Stimulated activated naive CD4-positive, alpha-beta T cell (primary cell): ENCODE measurements at regions not wholly inside any gene's neighbourhood (a gene's known extent, or its start where the extent isn't known, plus 50 kb on each side); places are given as distances from the start of the nearest gene placed in this dataset.
"Not testable (repeated sequence)": the region's sequence is repeated elsewhere in the genome, so short reads cannot be mapped to it uniquely, and the experiment has no call there.

Experiments used
- DNase-seq, 6 experiments: peaks; one replicate each; lab custom pipeline; 2025; lab: John Stamatoyannopoulos, UW

DNA sequence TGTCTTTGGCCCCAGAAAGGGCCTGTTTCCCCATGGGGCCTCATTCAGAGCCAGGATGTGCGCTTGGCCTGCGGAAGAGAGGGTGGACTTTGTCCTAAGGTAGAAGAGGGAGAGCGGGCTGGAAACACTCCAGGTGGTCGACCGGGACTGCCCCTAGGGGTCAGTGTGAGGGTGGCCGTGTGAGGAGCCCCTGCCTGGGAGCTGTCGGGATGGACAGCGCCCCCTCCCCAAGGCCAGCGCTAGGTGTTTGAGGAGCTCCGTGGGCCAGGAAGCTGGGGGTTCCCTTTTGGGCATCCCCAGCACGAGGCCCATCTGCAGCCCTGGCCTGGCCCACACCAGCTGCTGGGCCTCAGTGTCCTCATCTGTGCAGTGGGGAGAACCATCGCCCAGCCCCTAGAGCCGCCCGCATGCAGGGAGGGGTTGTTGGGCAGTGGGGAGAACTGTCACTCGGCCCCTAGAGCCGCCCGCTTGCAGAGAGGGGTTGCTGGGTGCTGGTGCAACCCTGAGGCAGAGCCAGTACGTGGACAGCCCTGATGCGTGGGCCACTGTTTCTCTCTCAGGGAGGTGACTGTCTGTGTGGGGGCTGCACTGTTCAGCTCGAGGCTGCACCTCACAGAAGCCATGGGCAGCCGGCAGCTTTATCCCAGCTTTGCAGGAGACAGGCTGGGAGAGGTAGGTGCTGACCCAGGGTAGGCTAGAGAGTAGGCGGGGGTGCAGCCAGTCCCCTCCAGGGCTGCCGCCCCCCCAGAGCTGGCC lies 1319.9 kb downstream of the BRD1 start:
- DNase-seq = no peak

DNA sequence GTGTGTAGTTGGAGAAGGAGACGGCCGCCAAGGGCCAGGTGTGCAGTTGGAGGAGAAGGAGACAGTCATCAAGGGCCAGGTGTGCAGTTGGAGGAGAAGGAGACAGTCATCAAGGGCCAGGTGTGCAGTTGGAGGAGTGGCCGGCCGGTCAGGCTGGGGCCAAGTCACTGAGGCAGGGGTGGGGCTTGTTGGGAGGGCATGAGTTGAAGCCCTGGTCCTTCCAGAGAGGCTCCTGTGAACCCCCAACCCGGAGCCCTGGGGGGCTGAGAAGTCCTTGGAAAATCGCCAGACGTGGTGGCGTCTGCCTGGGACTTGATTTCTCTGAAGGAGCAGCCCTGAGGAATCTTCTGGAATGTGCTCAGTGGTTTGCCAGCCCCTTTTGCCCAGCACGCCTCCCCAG lies 1320.5 kb downstream of the BRD1 start:
- DNase-seq = no peak

DNA sequence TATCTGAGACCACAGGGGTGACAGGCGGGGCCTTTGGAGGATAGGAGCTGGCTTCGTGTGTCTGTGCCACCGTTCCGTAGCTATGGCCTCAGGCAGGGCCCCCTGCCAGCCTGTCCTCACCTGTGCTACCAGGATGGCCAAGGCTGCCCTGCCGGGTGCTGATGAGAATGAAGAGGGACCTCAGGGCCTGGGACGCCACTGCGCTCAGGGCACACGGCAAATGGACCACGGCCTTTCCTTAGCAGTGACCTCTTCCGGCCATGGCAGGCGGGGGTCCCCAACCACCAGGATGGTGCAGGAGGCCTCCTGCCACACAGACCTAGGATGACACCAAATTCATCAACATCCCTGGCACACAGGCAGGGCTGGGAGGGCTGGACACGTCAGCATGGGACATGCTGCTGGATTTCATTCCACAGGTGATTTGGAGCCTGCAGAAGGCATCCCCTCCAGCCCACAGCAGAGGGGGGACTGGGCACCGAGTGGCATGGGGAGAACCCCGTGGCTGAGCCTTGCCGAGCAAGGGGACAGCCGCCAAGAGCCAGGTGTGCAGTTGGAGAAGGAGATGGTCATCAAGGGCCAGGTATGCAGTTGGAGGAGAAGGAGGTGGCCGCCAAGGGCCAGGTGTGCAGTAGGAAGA lies 1321.0 kb downstream of the BRD1 start:
- DNase-seq = no peak

DNA sequence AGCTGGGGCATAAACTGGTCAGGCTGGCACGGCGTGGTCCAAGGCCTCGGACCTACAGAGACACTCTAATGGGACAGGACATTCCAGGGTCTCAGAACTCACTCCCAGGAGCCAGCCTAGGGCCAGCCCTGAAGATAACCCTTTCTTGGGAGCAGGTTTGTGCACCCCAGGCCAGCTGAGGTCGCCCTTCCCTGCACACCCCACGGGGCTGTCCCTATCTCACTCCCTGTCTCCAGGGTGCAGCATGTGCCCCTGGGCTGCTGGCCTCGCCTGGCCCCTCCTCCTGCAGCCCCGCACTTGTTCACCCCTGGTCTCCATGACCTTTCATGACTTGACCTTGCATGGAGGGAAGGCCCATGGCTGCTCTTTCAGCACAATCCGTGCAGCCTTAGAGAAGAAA lies 1321.8 kb downstream of the BRD1 start:
- DNase-seq = no peak

DNA sequence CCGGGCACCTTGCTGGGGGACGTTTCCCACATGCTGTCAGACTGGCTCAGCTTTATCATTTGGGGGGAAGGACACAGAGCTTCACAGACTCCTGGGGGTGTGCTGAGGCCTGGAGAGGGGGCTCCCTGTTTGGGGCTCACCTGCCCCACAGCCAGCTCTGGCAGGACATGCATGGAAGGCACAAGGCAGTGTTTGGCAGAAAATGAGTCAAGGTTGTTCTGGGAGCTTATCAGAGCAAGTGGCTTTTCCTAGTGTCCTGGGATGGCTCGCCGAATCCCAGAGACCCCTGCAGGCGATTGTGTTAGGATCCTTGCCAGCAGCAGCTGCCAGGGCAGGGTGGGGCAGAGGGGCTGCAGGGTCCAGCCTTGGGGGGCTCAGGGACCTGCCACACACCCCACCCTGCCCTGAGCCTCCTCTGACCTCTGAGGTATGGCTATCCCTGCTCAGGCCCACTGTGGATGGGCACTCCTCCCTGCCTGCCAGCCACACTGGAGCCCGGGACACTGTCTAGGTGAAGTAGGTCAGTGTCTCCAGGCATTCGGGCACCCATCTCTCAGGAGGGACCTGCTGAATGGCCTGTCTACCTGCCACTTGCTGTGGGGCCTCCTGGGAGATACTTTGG lies 1323.0 kb downstream of the BRD1 start:
- DNase-seq = no peak

DNA sequence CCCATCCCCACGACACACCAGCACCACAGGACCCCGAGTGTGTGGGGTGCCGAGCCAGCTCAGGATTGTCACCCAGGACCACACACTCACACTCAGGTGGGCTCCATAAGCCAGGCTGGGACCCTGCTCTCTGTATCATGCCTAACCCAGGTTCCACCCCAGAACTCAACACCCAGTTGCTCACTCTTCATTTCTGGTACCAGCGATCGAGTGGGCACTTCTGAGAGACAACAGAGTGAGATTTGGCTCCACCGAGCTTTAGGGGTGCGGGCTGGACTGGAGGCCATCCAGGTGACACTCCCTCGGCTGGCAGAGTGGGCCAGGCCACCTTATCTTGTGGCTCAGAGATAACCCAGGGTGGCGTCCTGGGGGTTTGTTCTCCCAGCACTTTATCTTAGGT lies 1323.8 kb downstream of the BRD1 start:
- no peak for DNase-seq

DNA sequence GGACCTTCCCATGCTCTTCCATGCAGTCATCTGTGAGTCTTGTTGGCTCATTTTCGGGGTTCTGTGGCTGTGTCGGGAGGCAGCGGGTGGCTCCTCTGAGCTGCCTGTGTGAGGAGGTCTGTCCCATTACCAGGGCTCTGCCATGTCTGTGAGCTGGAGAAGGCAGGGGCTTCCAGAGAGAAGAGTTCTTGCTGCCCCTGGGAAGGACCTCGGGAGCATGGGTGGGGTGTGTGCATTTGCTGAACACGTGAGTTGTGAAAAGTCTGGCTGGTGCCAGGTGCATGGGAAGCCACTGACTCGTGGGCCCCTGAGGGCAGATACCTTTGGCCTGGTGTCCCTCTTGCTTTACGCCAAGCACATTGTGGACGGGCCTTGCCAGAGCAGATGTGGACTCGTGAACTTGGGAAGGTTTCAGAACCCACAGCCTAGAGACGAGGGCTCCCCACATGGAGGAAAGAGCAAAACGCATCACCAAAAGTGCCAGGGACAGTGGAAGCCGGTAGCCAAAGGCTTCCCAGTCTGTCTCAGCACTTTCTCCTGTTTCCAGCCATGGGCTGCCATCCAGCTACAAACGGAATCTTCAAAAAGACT lies 1324.5 kb downstream of the BRD1 start:
- no peak for DNase-seq

DNA sequence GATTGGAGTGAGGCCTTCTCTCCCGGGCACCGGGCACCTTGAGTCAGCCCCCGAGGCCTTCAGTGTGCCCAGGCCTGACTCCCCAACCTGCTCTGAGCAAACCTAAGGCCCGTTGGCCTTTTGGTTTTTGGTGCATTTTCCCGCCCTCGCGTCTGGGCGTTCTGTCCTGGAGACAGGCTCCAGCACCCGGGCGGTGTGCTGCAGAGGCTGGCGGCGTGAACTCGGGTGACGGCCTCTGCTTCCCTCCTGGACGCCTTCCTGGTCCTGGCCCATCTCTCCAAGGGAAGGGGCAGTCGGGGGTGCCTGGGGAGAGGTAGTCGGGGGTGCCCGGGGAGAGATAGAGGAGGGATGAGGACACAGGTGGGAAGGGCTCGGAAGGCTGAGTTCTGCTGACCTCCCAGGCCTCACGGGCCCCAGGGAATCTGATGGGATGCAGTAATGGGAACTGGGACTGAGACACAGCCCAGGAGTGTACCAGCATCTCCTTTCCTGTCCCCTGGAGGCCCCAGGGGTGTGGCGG lies 1326.4 kb downstream of the BRD1 start:
- no peak for DNase-seq

DNA sequence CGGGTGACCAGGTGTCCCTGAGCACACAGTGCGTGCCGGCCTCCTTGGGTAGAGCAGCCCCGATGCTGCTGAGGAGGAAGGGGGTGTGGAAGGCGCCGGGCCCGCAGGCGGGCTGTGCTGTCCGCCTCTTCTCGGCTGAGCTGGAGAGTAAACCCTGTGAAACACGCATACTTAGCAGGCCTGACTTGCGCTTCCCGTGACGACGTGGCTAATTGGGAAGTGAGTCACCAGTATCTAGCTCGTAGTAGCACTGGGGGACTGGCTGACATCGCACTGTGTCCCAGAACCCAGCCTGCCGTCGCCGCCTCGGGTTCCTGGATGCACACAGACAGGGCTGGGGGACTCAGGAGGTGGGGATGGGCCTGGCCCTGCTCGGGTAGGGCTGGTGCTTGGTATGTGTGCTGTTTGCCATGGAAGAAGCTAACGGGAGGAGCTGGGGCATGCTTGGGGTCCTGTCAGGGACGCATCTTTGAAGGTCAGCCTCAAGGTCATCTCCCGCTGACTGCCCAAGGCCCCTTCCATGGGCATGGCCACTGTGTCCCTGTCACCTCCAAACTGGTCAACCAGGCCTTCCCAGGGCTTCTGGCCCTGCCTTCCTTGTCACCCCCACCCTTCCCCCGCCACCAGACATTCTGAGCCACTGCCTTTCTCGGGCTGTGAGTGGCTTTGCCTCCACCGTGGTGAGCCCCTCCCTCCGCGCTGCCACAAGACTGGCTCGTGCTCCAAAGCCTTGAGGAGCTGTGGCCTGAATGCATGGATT lies 1327.0 kb downstream of the BRD1 start:
- DNase-seq = no peak

DNA sequence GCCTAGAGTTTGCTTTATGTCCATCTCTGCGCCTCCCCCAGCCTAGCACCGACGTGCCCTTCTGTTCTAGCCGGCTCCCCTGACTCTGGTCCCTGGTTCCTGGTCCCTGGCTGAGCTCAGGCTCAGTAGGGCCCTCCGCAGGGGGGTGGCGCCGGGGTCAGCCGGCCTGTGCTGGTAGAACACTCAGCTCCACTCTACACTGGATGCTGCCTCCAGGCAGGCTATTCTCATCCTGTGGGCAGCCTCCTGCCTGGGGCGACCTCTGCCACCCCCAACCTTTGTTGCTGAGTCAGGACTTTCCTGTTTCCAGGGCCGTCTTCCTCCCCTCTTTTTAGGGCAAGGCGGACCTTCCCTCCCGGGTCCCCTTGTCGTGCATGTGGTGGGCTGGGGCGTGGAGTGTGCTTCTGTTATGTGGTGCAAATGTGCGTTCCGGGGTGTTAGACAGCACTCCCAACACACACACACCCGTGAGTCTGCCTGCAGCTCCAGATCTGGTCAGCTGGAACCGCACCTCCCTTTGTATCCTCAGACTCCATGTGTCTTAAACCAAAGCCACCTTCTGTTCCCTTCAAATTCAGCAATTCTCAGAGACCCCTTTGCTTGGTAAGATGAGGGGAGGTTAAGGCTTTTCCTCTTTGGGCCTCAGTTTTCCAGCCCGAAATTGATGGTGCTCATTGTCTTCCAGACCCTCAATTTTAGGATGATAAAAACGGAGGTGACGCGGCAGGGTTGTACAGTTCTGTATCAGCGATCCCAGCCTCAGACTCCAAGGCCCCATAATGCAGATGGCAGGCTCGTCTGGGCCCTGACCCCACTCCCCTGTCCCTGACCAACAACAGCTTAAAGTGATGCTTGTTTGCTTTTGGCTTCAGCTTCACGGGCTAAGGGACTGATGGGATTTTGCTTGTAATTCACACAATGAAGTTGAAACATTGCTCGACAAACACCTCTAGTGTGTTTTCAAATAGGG lies 1327.9 kb downstream of the BRD1 start:
- no peak for DNase-seq

DNA sequence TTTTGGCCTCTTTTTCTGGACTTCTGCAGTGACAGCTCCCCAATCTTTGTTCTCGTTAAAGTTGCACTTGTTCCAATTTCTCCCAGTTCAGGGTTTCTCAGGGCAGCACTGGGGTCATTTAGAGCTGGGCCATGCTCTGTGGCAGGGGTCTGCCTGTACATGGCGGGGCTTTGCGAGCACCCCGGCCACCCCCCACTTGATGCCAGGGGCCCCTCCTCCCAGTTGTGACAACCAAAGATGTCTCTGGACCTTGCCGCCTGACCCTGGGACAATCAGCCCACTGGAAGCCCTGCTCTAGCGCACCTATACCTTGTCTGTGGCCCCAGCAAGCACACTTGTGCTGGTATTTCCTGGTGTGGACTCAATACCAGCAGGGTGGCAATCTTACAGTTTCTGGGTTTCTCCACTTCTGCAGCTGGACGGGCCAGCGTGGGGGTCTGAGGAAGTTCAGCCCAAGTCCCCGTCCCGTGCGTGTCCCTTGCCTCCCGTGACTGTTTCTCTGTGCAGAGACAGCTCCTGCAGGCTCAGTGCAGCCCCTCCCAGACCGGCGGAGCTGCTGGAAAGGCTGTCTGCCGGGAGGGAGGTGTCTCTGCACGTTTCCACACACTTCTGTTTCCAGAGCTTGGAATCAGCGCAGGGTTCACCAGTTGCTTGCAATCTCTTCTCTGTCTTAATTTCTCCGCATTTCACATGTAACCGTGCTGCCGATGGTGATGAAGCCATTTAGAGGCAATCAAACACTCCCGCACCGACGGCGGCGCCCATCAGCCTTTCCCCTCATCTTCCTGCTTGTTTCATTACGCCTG lies 1328.9 kb downstream of the BRD1 start:
- no peak for DNase-seq

DNA sequence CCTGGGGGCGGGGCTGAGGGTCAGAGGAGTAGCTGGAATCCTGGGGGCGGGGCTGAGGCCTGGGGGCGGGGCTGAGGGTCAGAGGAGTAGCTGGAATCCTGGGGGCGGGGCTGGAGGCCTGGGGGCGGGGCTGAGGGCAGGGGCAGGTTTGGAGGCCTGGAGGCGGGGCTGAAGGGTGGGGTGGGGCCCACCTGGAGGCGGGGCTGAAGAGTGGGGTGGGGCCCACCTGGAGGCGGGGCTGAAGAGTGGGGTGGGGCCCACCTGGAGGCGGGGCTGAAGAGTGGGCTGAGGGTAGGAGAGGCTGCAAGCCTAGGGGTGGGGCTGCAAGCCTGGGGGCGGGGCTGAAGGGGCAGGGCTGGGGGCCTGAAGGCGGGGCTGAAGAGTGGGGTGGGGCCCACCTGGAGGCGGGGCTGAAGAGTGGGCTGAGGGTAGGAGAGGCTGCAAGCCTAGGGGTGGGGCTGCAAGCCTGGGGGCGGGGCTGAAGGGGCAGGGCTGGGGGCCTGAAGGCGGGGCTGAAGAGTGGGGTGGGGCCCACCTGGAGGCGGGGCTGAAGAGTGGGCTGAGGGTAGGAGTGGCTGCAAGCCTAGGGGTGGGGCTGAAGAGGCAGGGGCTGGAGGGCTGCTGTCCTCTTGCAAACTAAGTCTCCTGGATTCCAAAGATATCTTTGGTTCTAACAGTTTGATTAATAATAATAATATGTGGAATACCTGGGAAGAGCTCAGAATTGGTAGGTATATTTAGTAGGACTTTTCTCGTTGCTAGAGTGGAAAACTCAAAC lies 1329.7 kb downstream of the BRD1 start:
- not testable (repeated sequence) for DNase-seq

DNA sequence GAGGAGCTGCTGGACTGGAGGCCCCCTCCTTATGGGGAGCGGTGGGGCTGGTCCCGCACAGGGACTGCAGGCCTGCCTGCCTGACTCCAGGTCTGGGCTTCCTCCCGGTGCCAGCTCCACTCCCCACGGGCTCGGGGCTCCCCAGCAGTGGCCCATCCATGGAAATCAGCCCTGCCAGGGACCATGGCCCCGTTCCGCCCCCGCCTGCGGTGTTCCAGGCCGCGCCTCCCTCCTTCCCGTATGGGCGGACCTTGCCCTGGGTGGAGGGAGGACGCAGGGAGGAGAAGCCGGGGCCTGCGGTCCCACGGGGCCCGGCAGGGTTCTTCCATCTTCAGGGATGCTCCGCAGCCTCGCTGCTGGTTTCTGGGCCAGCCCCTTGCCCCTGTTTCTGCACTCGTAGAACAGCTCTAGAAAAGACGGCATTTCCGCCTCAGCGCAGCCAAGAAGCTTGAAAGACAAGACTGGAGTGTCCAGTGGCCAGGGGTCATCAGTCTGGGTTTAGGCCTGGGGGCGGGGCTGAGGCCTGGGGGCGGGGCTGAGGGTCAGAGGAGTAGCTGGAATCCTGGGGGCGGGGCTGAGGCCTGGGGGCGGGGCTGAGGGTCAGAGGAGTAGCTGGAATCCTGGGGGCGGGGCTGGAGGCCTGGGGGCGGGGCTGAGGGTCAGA lies 1330.6 kb downstream of the BRD1 start:
- no peak for DNase-seq

DNA sequence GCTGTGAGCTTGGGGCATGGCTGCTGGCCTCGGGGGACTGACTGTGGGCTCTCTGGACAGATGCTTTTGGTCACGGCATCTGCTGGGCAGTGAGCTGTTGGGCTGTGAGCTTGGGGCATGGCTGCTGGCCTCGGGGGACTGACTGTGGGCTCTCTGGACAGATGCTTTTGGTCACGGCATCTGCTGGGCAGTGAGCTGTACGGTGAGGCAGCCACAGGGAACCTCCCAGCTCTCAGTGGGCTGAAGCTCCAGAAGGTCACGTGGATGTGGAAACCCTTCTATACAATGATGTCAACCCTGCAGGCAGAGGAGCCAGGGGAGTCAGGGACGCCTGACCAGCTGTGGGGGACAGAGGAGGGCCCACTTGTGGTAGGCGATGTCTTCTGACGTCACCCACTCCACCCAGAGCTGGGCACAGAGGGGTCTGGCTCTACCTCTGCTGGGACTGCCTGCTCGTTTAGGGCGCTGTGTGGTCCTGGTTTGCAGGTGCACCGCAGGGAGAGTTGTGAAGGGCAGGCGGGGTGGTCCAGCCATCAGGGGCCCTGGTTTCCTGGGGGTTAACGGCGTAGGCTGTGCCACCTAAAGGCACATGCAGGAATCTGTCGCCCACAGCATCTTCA lies 1331.3 kb downstream of the BRD1 start:
- no peak for DNase-seq

DNA sequence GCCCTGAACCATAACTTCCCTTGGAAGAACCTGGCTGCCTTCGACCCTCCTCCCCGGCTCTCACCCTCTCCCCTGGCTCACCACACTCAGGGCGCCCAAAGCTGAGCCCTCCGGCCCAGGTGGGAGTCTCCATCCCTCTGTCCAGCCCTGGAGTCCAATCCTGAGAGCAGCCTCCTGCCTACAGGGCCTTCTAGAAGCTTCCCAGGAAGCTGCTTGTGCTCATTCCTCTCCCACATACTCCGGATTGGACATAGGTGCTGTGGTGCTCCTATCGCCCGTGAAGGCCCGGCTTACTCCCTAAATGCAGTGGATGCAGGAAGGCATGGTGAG lies 1332.0 kb downstream of the BRD1 start:
- DNase-seq = no peak

DNA sequence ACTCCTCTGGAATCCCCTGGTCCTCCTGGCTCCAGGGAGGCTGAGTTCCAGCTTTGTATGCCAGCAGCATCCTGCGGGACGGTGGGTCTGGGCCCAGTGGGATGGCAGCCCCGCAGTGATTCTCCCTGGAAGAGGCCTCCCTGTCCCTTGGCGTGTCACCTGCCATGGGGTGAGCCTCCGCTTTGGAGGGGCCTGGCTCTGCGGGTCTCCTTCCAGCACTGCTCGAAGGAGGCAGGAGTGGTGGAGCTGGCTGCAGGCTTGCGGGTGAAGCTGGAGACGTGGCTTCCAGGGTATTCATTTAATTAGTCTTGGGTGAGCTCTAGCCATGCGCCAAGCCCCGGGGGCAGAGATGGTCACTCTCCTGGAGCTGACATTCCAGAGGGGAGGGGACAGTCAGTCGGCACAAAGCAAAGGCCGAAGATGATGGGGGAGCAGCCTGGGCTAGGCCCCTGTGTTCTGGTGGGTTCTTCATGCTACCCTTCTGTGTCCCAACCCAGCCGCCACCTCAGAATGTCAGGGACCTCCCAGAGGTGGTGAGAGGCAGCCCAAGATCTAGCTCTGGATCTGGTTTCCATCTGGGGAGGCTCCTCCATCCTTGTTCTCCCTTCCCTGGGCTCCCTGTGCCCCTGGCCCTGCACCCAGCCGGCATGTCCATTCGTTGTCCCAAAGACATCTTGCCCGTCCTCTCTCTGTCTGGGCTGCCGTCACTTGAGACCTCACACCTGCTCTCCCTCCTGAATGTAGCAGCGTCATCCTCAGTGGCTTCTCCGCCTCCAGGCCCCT lies 1332.5 kb downstream of the BRD1 start:
- no peak for DNase-seq

DNA sequence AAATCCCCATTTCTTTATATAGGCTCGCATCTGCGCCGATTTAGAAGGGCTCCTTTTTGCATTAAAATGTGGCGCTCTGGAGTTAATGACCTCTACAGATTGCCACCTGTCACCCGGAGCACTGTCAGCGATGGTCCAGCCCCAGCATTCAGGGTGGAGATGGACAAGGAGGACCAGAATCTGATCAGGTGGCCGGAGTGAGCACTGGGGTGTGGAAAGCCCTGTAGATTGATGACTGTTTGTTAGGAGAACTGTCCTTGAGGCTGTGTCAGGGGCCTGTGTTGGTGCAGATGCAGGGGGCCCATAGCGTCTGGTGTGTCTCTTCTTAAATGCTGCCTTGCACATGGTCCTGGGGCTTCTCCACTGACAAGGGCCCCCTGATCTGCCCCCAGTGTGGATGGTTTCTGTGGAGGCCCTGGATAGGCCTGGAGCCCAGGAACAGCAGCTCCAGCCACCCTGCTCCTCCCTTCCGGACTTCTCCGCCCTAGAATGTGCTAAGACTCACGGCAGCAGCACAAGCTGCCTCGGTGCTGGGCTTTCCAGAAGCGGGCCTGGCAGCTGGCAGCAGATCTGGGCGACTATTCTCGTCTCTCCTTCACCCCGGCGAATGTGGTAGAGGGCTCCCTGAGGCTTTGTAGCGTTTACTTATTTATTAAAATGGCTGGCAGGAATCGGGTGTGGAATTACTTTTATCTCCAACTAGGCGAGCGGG lies 1333.3 kb downstream of the BRD1 start:
- DNase-seq = no peak
